GM19372 (cell line): ENCODE measurements at regions not wholly inside any gene's neighbourhood (a gene's known extent, or its start where the extent isn't known, plus 50 kb on each side); places are given as distances from the start of the nearest gene placed in this dataset.
"Not testable (repeated sequence)": the region's sequence is repeated elsewhere in the genome, so short reads cannot be mapped to it uniquely, and the experiment has no call there.

Source experiments
- ATAC-seq: cut with Tn5 transposase; IDR thresholded peaks from one replicate; pipeline ENCODE4 v1.9.1; 2021; ENCODE audit warnings: mild to moderate bottlenecking, low read depth, moderate library complexity; ENCODE audit not compliant: unreplicated experiment

GRCh38 chr18:30644158-30644557, 398.4 kb downstream of the DSC3 start:
- ATAC-seq: no peak

- no peak for ATAC-seq
Measured at GRCh38 chr18:30639361-30639760, 403.2 kb downstream of the DSC3 start.

DNA sequence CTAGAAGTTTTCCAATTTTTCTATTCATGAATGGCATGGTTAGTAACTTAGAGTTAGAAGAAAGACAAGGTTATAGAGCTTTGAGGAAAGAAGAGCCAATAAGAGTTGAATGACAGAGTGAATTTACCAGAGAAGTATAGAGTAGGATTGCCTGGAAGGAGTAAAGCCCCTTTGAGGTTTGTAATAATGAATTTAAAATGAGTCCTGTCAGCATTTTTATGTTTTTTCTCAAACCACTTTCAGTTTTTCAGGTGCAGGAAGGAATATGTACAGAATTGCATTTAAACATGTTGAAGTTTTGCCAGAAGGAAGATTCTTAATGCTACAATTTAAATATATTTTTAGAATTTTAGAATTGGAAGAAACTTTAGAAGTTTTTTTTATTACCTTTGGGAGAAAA, 408.3 kb downstream of the DSC3 start:
- ATAC-seq: no peak

DNA sequence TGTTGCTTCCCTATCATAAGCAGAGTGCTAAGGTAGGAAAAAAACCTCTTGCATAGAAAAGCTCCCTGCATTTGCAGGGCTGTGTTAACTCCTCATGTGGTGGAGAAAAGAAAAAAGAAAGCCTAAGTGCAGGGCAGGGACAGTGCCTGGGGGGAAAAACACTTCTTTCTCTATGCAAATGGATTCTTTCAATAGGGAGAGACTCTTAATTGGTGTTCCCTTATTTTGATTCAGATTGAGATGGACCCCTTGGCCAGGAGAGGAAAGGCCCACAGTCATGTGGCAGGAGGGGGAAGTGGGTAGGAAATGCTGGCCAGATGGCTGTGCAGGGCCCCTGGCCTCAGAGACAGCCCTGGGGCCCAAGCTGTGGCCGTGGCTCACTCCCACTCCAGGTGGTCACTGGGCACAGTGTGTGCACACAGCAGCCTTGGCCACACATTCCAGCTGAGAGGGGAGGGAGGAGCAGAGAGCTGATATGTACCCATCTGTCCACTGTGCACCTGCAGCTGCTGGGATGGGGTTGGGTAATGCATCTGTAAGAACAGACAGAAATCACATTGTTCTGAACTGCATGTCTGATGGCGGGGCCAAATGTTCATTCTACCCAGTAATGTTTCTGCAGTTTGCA, 410.4 kb downstream of the DSC3 start:
- no peak for ATAC-seq

DNA sequence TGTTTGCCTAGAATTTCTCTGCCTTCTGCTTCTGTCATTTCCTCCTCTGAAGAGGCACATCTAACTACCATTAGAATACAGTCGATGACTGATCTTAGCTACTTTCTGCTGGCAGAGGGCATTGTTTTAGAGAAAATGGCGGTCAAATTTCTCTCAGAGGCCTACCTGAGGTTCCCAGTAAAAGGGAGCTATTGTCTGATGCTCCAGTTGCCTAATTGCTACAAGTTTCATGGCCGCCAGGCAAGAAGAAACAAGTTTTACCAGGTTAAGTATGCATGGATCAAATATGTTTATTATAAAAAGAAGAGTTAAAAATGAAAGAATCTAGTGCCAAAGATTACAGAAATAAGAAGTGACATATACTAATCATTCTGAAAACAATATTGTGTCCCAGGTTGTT, 416.6 kb downstream of the DSC3 start:
- ATAC-seq: no peak

DNA sequence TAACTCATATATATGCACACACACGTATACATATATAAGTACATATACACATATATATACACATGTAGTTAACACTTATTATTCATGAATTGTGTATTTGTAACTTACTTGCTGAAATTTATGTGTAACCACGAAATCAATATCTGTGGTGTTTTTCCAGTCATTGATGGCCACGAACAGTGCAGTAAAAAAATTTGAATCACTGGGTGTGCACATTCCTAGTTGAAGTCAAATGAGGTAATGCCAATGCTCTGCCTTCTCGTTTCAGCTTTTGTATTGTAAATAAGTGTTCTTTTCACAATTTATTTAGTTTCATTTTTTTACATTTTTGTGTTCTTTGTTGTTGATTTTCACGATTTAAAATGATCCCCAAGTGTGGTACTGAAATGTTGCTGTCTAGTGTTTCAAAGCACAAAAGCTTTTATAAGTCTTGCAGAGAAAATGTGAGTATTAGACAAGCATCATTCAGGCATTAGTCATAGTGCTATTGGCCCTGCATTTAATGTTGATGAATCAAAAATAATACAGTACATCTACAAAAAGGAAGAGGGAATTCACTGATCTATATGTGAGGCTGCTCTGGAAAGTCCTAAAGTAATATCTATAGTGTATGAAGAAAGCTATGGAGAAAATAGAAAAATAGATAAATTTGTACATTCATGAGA, 419.0 kb downstream of the DSC3 start:
- ATAC-seq: no peak

GRCh38 chr18:30622635-30623034, 419.9 kb downstream of the DSC3 start:
- no peak for ATAC-seq

GRCh38 chr18:30622104-30622503, 420.4 kb downstream of the DSC3 start:
- ATAC-seq: no peak

DNA sequence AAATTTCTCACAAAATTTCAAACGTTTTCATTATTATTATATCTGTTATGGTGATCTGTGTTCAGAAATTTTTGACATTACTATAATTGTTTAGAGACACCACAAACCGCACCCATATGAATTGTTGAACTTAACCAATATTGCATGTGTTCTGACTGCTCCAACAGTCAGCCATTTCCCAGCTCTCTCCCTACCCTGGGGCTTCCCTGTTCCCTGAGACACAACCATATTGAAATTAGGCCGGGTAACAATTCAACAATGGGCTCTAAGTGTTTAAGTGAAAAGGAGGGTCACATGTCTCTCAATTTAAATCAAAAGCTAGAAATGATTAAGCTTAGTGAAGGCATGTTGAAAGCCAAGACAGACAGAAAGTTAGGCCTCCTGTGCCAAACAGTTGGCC, 424.0 kb downstream of the DSC3 start:
- ATAC-seq: no peak

- no peak for ATAC-seq
Measured at GRCh38 chr18:30616414-30616813, 426.1 kb downstream of the DSC3 start.

GRCh38 chr18:30613467-30613801, 429.1 kb downstream of the DSC3 start:
- ATAC-seq: no peak

DNA sequence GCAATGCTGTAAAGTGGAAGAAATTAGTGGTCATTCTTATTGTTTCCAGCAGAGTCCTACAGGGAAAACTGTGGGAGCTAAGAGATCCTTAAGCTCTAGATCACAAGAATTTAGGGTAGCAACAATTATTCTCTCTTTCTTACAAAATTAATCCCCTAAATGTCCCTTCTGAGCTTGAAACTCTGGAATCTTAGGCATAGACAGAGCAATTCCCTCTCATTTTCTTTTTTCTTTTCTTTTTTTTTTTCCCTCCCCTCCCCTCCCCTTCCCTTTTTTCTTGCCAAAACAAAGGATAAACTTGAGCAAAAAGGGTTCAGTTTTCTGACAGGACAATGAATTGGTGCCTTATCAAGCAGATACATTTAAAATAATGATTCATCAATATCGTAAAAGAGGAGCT, 441.0 kb downstream of the DSC3 start:
- ATAC-seq: no peak

DNA sequence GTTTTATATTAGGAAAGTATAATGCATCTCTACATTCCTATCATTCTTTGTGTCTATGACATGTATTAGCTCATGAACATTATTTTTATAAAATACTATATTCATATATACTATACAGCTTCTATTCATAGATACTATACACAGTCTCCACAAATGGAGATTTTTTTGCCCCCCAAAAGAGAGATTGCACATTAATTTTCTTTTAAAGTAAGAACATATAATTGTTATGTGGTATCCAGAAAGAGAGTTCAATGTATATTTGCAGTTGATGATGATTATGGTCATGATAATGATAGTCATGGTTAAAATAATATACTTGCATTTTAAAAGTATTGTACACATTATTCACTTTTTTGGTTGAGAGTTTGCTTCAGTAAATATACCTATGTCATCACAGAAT, 445.3 kb downstream of the DSC3 start:
- no peak for ATAC-seq

GRCh38 chr18:30596635-30597034, 445.9 kb downstream of the DSC3 start:
- no peak for ATAC-seq

- no peak for ATAC-seq
Measured at GRCh38 chr18:30595942-30596341, 446.6 kb downstream of the DSC3 start.

- ATAC-seq: not testable (repeated sequence)
Measured at GRCh38 chr18:30594911-30595310, 447.6 kb downstream of the DSC3 start.

DNA sequence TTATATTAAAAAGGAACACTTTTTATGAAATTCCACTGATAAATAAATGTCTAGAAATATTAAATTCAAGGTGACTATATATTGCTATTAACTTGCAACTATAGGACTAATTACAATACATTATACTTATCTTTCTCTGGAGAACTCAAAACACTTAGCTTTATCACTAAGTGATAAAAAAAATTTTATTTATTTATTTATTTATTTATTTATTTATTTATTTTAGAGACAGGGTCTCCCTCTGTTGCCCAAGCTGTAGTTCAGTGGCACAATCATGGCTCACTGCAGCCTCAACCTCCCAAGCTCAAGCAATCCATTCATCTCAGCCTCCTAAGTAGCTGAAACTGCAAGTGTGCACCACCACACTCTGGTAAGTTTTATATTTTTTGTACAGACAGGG, 451.1 kb downstream of the DSC3 start:
- no peak for ATAC-seq

DNA sequence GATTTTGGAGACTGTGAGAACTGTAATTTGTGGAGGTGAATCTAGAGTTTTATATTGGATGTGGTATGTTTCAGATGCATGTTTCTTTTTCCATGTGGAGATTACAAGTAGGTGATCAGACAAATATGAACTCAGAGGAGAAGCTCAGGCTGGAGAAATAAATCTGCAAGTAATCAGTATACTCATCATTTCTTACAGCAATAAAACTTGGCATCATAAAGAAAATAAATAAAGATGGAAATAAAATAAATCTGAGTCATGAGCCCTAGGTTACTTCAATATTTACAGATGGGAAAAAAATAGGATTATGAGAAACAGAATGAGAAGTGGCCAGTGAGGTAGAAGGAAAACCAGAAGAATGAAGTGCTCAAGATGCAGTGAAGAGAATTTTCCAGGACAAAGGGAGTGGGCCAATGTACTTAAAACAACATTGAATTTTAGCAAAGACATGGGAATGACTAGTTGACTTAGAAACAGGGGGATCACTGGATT, 453.8 kb downstream of the DSC3 start:
- ATAC-seq: no peak

DNA sequence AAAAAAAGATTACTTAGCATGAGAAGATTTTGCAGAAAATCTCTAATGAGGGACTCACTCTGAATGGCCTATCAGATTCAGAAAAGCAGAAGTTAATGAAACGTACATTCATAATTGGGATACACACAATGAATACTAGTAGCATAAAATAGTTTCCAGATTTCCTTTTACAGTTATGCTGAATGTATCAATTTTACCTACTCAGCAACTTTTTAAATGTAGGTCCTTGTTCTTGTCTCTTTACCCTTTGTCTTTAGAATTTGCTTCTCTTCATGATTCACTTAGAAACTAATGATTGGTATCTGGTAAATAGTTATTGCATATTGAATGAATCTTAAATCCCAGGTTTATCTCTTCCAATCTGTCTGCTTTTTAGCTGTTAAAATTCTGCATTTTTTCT, 458.8 kb downstream of the DSC3 start:
- ATAC-seq: no peak

DNA sequence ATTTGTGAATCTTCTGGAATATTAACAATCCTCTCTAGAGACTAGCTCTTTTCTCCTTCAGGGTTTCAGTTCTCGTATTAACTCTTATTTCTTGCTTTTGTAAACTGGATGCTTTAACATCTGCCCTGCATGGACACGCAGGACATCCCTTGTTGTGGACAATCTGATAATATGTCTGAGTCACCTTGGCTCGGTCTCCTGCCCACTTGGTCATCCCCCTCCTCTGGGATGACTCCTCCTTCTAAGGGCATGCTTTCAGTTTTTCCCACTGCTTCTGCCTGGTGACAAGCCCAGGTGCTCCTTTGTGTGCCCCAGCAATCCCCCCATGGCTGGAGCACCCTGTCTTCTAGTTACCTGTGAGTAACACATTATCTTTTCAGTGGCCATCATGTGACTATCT, 460.5 kb downstream of the DSC3 start:
- ATAC-seq: no peak

DNA sequence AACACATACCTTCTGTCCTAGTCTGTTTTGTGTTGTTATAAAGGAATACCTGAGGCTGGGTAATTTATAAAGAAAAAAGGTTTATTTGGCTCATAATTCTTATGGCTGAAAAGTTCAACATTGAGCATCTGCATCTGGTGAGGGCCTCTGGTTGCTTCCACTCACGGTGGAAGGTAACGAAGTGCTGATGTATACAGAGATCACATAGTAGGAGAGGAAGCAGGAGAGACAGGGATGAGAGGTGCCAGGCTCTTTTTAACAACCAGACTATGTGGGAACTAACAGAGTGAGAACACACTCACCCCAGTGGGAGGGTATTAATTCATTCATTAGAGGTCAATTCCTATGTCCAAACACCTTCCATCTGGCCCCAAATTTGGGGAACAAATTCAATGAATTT, 463.8 kb downstream of the DSC3 start:
- ATAC-seq: no peak

DNA sequence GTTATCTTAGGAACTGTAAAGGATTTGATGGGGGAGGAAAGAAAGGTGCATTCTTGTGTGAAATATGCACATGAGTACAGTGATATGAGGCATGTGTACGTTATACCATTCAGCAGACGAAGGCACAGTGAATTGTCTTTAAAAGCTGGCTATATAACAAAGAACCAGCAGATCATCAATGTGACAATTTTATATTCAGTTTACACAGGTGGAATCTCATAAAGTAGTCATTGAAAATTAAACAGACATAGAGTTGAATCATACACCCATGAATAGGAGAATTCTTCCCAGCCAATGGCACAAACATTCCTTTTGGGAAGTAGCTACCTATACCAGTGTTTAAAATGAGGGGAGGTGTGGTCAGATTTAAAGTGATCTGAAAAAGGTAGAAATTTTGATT, 470.3 kb downstream of the DSC3 start:
- ATAC-seq: no peak

- ATAC-seq: no peak
Measured at GRCh38 chr18:30568333-30568732, 474.2 kb downstream of the DSC3 start.
